ENCODE measurements at regions not wholly inside any gene's neighbourhood (a gene's known extent, or its start where the extent isn't known, plus 50 kb on each side); places are given as distances from the start of the nearest gene placed in this dataset.
"Not testable (repeated sequence)": the region's sequence is repeated elsewhere in the genome, so short reads cannot be mapped to it uniquely, and the experiment has no call there.

GRCh38 chr20:51125105-51125504 lies 102.2 kb upstream of the KCNG1 start:
- TF ChIP-seq, protein P1, sequence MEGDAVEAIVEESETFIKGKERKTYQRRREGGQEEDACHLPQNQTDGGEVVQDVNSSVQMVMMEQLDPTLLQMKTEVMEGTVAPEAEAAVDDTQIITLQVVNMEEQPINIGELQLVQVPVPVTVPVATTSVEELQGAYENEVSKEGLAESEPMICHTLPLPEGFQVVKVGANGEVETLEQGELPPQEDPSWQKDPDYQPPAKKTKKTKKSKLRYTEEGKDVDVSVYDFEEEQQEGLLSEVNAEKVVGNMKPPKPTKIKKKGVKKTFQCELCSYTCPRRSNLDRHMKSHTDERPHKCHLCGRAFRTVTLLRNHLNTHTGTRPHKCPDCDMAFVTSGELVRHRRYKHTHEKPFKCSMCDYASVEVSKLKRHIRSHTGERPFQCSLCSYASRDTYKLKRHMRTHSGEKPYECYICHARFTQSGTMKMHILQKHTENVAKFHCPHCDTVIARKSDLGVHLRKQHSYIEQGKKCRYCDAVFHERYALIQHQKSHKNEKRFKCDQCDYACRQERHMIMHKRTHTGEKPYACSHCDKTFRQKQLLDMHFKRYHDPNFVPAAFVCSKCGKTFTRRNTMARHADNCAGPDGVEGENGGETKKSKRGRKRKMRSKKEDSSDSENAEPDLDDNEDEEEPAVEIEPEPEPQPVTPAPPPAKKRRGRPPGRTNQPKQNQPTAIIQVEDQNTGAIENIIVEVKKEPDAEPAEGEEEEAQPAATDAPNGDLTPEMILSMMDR (IDR thresholded peaks at IDR 0.05; ENCODE audit: insufficient read depth, low read depth, low read length, missing control alignments) = no peak
- H3K4me3 ChIP-seq (ENCODE audit: low read depth, low read length) = no peak overlapping the region
- DNase-seq (ENCODE audit: low read depth) = no peak

- not testable (repeated sequence) for H3K4me3 ChIP-seq (ENCODE audit: low read depth, low read length); DNase-seq (ENCODE audit: low read depth)
Measured at GRCh38 chr20:51123887-51124286, 101.0 kb upstream of the KCNG1 start.

DNA sequence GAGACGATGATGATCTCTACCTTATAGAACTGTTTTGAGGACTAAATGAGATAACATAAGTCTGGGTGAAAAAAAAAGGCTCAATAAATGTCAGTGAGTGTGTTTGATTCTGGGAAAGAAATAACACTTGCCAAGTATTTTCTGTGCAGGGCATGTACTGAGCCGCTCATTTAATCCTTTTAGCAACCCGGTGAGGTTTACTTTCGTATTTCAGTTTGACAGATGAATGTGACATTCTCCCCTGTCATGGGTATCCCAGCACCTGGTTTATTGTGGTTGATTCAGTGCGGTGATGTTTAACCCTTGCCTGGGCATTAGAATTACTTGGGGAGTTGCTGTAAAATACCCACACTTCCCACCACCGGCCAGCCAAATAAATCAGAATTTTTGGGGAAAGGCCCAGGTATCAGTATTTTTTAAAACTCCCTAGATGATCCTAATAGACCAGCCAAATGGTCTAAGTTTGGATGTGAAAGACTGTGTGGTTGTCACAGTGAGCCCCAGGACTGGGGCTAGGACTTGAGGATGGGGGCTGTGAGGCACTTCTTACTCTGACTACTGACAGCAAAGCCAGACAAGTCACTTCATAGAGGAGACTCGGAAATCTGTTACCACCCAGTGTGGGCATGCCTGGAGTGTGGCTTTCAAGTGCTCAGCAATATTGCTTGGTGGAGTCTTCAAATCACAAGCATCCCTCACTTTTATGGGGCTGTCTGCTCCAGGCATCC lies 100.2 kb upstream of the KCNG1 start:
- no peak overlapping the region for H3K4me3 ChIP-seq (ENCODE audit: low read depth, low read length)
- DNase-seq (ENCODE audit: low read depth) = peak; percentile 69
- TF ChIP-seq, protein P1 (IDR thresholded peaks at IDR 0.05; ENCODE audit: insufficient read depth, low read depth, low read length, missing control alignments) = no peak

GRCh38 chr20:51121901-51122412 lies 99.0 kb upstream of the KCNG1 start:
- H3K4me3 ChIP-seq (ENCODE audit: low read depth, low read length) = no peak overlapping the region
- DNase-seq (ENCODE audit: low read depth) = no peak

GRCh38 chr20:51121272-51121671 lies 98.4 kb upstream of the KCNG1 start:
- no peak for DNase-seq (ENCODE audit: low read depth)
- TF ChIP-seq, protein P1 (IDR thresholded peaks at IDR 0.05; ENCODE audit: insufficient read depth, low read depth, low read length, missing control alignments) = no peak
- H3K4me3 ChIP-seq (ENCODE audit: low read depth, low read length) = no peak overlapping the region

More at GRCh38 chr20:51121901-51122412, 99.0 kb upstream of the KCNG1 start:
- TF ChIP-seq, protein P1 (IDR thresholded peaks at IDR 0.05; ENCODE audit: insufficient read depth, low read depth, low read length, missing control alignments) = no peak

DNA sequence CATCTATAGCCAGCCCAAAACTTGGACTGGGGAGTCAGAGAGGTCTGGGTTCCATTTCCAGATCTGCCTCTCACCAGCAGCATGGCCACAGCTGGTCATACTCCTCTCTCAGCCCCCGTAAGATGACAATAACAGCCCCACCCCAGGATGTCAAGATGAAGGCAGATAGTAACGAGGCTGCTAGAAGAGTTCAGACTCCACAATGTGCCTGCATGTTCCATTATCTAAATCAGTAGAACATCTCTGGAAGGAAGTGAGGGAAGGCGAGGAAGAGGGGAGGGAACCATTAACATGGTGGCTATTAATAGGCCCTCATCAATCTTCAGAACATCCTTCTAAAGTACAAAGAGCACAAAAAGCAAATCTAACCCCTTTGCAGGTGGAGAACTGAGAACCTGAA lies 98.0 kb upstream of the KCNG1 start:
- H3K4me3 ChIP-seq (ENCODE audit: low read depth, low read length) = no peak overlapping the region
- TF ChIP-seq, protein P1 (IDR thresholded peaks at IDR 0.05; ENCODE audit: insufficient read depth, low read depth, low read length, missing control alignments) = no peak
- no peak for DNase-seq (ENCODE audit: low read depth)

DNA sequence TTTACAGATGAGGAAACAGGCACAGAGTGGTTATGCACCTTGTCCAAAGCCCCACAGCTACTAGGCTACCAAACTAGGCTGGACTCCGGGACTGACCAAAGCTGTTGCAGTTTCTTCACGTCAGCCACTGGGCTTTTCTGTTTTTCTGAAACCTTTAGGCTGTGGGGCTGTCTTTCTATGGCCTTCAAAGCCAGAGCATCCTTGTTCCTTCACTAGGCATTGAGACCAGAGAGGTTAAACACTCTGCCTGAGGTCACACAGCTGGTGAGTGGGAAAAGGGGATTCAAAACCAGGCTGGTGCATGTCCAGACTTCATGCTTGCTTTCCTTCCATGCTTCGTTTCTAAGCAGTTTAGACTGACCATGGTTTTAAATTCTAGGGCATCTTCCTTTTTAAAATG lies 97.5 kb upstream of the KCNG1 start:
- no peak overlapping the region for H3K4me3 ChIP-seq (ENCODE audit: low read depth, low read length)
- DNase-seq (ENCODE audit: low read depth) = no peak
- TF ChIP-seq, protein P1 (IDR thresholded peaks at IDR 0.05; ENCODE audit: insufficient read depth, low read depth, low read length, missing control alignments) = no peak

All from GM12865 (cell line).